Tibial nerve (tissue), 3 donors: ENCODE measurements at regions not wholly inside any gene's neighbourhood (a gene's known extent, or its start where the extent isn't known, plus 50 kb on each side); places are given as distances from the start of the nearest gene placed in this dataset.

Source experiments
- CTCF ChIP-seq, 5 experiments: fragments of 200-600 bp in 3 of 5; fragments of 450-650 bp in 2 of 5; sonication (generic) in 3 of 5; IDR thresholded peaks; one replicate each; pipeline ENCODE4 v1.5.1; 2016 to 2019; ENCODE audit warnings: antibody characterized with exemption in 5 of 5, mild to moderate bottlenecking in 3 of 5, moderate library complexity in 2 of 5
- POLR2A ChIP-seq, 2 donors: fragments of 450-650 bp; IDR thresholded peaks; one replicate each; pipeline ENCODE4 v1.6.1; 2017; ENCODE audit warnings: antibody characterized with exemption in 2 of 2, mild to moderate bottlenecking in 2 of 2, moderate library complexity in 2 of 2

GRCh38 chr4:18524667-18525066, 503.1 kb upstream of the LCORL start:
- TF ChIP-seq CTCF (IDR thresholded peaks at IDR 0.05) (no peak), POLR2A (IDR thresholded peaks at IDR 0.05) (no peak)
